HG03045 (cell line): ENCODE measurements at regions not wholly inside any gene's neighbourhood (a gene's known extent, or its start where the extent isn't known, plus 50 kb on each side); places are given as distances from the start of the nearest gene placed in this dataset.

Experiments used
- ATAC-seq: cut with Tn5 transposase; IDR thresholded peaks from one replicate; pipeline ENCODE4 v1.9.1; 2021; ENCODE audit warnings: mild to moderate bottlenecking, moderate library complexity; ENCODE audit not compliant: unreplicated experiment

GRCh38 chr10:9757176-9757575 is 1260.5 kb upstream of the CELF2 start:
- no peak for ATAC-seq

- ATAC-seq: no peak
Observed at GRCh38 chr10:9759596-9759995, 1258.1 kb upstream of the CELF2 start.

GRCh38 chr10:9762966-9763656 is 1254.6 kb upstream of the CELF2 start:
- no peak for ATAC-seq

- ATAC-seq: no peak
Observed at GRCh38 chr10:9766762-9767161, 1250.9 kb upstream of the CELF2 start.

- no peak for ATAC-seq
Observed at GRCh38 chr10:9781666-9782065, 1236.0 kb upstream of the CELF2 start.

- no peak for ATAC-seq
Observed at GRCh38 chr10:9786101-9786500, 1231.6 kb upstream of the CELF2 start.

- ATAC-seq: no peak
Observed at GRCh38 chr10:9786576-9786975, 1231.1 kb upstream of the CELF2 start.

- no peak for ATAC-seq
Observed at GRCh38 chr10:9789996-9790395, 1227.7 kb upstream of the CELF2 start.

- ATAC-seq: no peak
Observed at GRCh38 chr10:9792181-9792580, 1225.5 kb upstream of the CELF2 start.

- ATAC-seq: no peak
Observed at GRCh38 chr10:9796564-9796963, 1221.1 kb upstream of the CELF2 start.

GRCh38 chr10:9800011-9800410 is 1217.7 kb upstream of the CELF2 start:
- no peak for ATAC-seq

- no peak for ATAC-seq
Observed at GRCh38 chr10:9800571-9800970, 1217.1 kb upstream of the CELF2 start.

- ATAC-seq: no peak
Observed at GRCh38 chr10:9807846-9808245, 1209.8 kb upstream of the CELF2 start.

GRCh38 chr10:9811601-9812000 is 1206.1 kb upstream of the CELF2 start:
- no peak for ATAC-seq

- ATAC-seq: no peak
Observed at GRCh38 chr10:9814285-9814864, 1203.3 kb upstream of the CELF2 start.

GRCh38 chr10:9819756-9820494 is 1197.7 kb upstream of the CELF2 start:
- no peak for ATAC-seq

- ATAC-seq: no peak
Observed at GRCh38 chr10:9823268-9823930, 1194.3 kb upstream of the CELF2 start.

- no peak for ATAC-seq
Observed at GRCh38 chr10:9824631-9825071, 1193.0 kb upstream of the CELF2 start.

- ATAC-seq: no peak
Observed at GRCh38 chr10:9825491-9826018, 1192.1 kb upstream of the CELF2 start.

GRCh38 chr10:9828110-9828509 is 1189.6 kb upstream of the CELF2 start:
- no peak for ATAC-seq

GRCh38 chr10:9833942-9834341 is 1183.7 kb upstream of the CELF2 start:
- no peak for ATAC-seq
